Subcutaneous abdominal adipose tissue (tissue), 5 donors: ENCODE measurements at regions not wholly inside any gene's neighbourhood (a gene's known extent, or its start where the extent isn't known, plus 50 kb on each side); places are given as distances from the start of the nearest gene placed in this dataset.

ENCODE experiments used
- H3K27ac ChIP-seq: one replicate; pipeline ENCODE4 v1.7.0; 2013; ENCODE audit warnings: low read depth, mild to moderate bottlenecking, inconsistent platforms, low read length, moderate library complexity
- H3K27me3 ChIP-seq, 5 donors: one replicate each; pipeline ENCODE4 v1.7.0; 2013; ENCODE audit warnings: low read length in 5 of 5, inconsistent platforms in 1 of 5; ENCODE audit not compliant: control insufficient read depth in 5 of 5, insufficient read depth in 4 of 5
- H3K36me3 ChIP-seq, 5 donors: one replicate each; pipeline ENCODE4 v1.7.0; 2013; ENCODE audit warnings: low read length in 5 of 5; ENCODE audit not compliant: control insufficient read depth in 5 of 5, insufficient read depth in 5 of 5
- H3K4me1 ChIP-seq, 5 donors: one replicate each; pipeline ENCODE4 v1.7.0; 2013; ENCODE audit warnings: low read length in 5 of 5, mild to moderate bottlenecking in 3 of 5, moderate library complexity in 1 of 5; ENCODE audit not compliant: control insufficient read depth in 5 of 5, insufficient read depth in 5 of 5
- H3K4me3 ChIP-seq, 5 donors: one replicate each; pipeline ENCODE4 v1.7.0; 2013; ENCODE audit warnings: low read length in 5 of 5, low read depth in 1 of 5
- H3K9ac ChIP-seq, 5 donors: one replicate each; pipeline ENCODE4 v1.7.0; 2013; ENCODE audit warnings: low read length in 5 of 5, mild to moderate bottlenecking in 4 of 5, moderate library complexity in 3 of 5
- H3K9me3 ChIP-seq, 5 donors: one replicate each; pipeline ENCODE4 v1.7.0; 2013; ENCODE audit warnings: low read length in 5 of 5; ENCODE audit not compliant: control insufficient read depth in 5 of 5
- donor health status: healthy.
- donor health status: healthy.
- donor health status: healthy.
- donor health status: healthy.
- donor health status: healthy.

DNA sequence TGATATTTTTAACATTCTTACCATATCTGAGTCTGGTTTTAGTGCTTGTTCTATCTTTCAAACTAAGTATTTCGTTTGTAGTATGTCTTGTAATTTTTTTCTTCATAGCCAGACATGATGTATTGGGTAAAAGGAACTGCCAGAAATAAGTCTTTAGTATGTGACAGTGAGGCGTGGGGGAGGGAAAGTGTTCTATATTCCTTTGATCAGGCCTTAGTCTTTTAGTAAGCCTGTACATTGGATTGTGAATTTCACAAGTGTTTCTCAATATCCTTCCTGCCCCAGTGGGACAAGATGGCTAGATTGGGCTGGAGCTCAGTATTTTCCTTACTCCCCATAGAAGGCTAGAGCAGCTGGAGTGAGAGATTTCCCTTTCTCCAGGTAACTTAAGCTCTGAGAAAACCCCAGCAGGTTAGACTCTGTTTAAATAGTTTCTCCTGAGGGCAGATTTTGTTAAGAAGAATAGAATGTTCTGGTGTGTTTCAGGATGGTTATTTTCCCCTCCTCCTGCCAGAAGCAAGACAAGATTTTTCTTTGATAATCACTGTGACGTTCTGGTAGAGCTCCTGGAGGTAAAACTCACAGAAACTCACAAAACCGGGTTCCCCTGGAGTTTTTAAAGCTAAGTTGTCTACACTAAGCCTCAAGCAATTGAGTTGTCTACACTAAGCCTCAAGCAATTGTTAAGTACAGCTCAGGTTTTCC, 140.7 kb upstream of the ARPP21 start:
- H3K27ac ChIP-seq: no peak overlapping the region
- H3K9ac ChIP-seq: no peak overlapping the region
- no peak overlapping the region for H3K4me3 ChIP-seq
- H3K27me3 ChIP-seq: no peaks in the 10 kb centered on the region
- no peaks in the 10 kb centered on the region for H3K36me3 ChIP-seq
- H3K9me3 ChIP-seq: no peaks in the 10 kb centered on the region
- no peaks in the 10 kb centered on the region for H3K4me1 ChIP-seq

GRCh38 chr3:35500641-35501350, 138.5 kb upstream of the ARPP21 start:
- Histone ChIP-seq H3K4me3 (no peak overlapping the region), H3K27ac (no peak overlapping the region), H3K9me3 (no peaks in the 10 kb centered on the region), H3K4me1 (no peaks in the 10 kb centered on the region), H3K36me3 (no peaks in the 10 kb centered on the region), H3K9ac (no peak overlapping the region), H3K27me3 (no peaks in the 10 kb centered on the region)

GRCh38 chr3:35502699-35503098, 136.6 kb upstream of the ARPP21 start:
- no peak overlapping the region for H3K4me3 ChIP-seq
- H3K4me1 ChIP-seq: no peaks in the 10 kb centered on the region
- no peaks in the 10 kb centered on the region for H3K9me3 ChIP-seq
- no peaks in the 10 kb centered on the region for H3K36me3 ChIP-seq
- H3K27me3 ChIP-seq: no peaks in the 10 kb centered on the region
- no peak overlapping the region for H3K9ac ChIP-seq
- no peak overlapping the region for H3K27ac ChIP-seq

- Histone ChIP-seq H3K9me3 (no peaks in the 10 kb centered on the region), H3K9ac (no peak overlapping the region)
These were observed 134.1 kb upstream of the ARPP21 start for GRCh38 chr3:35505181-35505580.

GRCh38 chr3:35505772-35506171, 133.6 kb upstream of the ARPP21 start:
- H3K36me3 ChIP-seq: no peaks in the 10 kb centered on the region
- no peaks in the 10 kb centered on the region for H3K9me3 ChIP-seq
- H3K27ac ChIP-seq: no peak overlapping the region
- H3K4me3 ChIP-seq: no peak overlapping the region
- no peak overlapping the region for H3K9ac ChIP-seq
- no peaks in the 10 kb centered on the region for H3K4me1 ChIP-seq
- H3K27me3 ChIP-seq: no peaks in the 10 kb centered on the region

More at GRCh38 chr3:35505181-35505580, 134.1 kb upstream of the ARPP21 start:
- Histone ChIP-seq H3K4me1 (no peaks in the 10 kb centered on the region), H3K4me3 (no peak overlapping the region), H3K36me3 (no peaks in the 10 kb centered on the region), H3K27me3 (no peaks in the 10 kb centered on the region), H3K27ac (no peak overlapping the region)

DNA sequence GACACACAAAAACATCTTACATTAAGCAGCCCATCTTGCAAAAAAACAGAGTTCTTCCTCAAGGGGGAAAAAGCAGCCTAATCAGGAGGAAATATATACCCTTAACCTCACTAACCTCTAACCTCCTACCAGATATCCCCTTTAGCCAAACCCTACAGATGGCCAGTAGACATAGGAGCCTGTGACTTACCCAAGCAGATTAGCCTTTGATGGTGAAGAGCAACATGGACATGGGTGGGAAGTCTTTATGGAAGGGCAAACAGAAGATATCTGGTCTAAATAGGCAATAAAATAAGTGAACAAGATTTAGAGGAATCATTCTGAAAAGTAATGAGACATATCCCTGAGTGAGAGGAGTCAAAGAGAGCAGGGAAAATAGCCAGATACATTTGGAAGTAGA, 119.4 kb upstream of the ARPP21 start:
- no peaks in the 10 kb centered on the region for H3K36me3 ChIP-seq
- no peaks in the 10 kb centered on the region for H3K27me3 ChIP-seq
- no peak overlapping the region for H3K9ac ChIP-seq
- H3K9me3 ChIP-seq: no peaks in the 10 kb centered on the region
- no peak overlapping the region for H3K27ac ChIP-seq
- H3K4me1 ChIP-seq: peaks cover 0 to 4% (median 0%) of the 10 kb centered on the region in 5 donors
- H3K4me3 ChIP-seq: no peak overlapping the region

DNA sequence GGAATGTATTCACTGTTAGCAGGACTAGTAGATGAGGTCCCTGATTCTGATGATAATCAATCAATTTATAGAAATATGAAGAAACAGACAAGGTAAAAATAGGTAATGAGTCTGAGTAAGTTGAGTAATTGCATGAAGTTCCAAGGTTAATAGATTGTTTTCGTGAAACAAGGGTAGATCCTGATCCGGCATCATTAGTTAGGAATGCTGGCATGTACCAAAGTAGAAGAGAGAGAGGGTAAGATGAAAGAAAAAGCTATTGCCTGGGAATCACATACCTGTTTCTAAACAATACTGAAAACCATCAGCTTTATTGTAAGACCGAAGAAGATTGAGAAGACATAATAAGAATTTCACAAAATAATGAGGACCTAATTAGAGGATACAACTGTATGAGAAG, 118.1 kb upstream of the ARPP21 start:
- no peak overlapping the region for H3K9ac ChIP-seq
- peaks cover 0 to 4% (median 0%) of the 10 kb centered on the region in 5 donors for H3K4me1 ChIP-seq
- no peak overlapping the region for H3K4me3 ChIP-seq
- H3K36me3 ChIP-seq: no peaks in the 10 kb centered on the region
- no peaks in the 10 kb centered on the region for H3K27me3 ChIP-seq
- no peak overlapping the region for H3K27ac ChIP-seq
- no peaks in the 10 kb centered on the region for H3K9me3 ChIP-seq

DNA sequence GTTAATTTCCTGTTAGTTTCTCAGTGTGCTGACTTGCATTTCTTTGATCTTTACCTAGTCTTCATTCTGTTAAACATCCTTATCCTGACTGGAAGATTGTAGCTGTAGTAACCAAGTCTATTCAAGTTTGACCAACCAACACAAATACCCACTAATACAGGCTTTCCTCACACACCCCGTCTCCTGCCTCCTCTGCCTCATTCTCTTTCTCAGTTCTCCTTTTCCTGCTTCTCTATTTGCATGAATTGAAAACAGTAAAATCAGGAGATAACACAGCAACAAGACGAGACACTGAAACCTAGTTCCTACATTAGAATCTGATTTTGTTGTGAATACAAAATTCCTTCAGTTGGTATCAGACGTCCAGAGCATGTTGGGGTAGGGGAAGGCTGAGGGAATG, 116.9 kb upstream of the ARPP21 start:
- no peaks in the 10 kb centered on the region for H3K36me3 ChIP-seq
- H3K27ac ChIP-seq: no peak overlapping the region
- H3K9me3 ChIP-seq: no peaks in the 10 kb centered on the region
- no peak overlapping the region for H3K4me3 ChIP-seq
- H3K9ac ChIP-seq: no peak overlapping the region
- peaks cover 0 to 4% (median 0%) of the 10 kb centered on the region in 5 donors for H3K4me1 ChIP-seq
- no peaks in the 10 kb centered on the region for H3K27me3 ChIP-seq

- peaks cover 0 to 4% (median 0%) of the 10 kb centered on the region in 5 donors for H3K4me1 ChIP-seq
- H3K36me3 ChIP-seq: no peaks in the 10 kb centered on the region
- H3K9ac ChIP-seq: no peak overlapping the region
- no peaks in the 10 kb centered on the region for H3K27me3 ChIP-seq
- no peak overlapping the region for H3K27ac ChIP-seq
- no peaks in the 10 kb centered on the region for H3K9me3 ChIP-seq
- no peak overlapping the region for H3K4me3 ChIP-seq
These were observed 116.3 kb upstream of the ARPP21 start for GRCh38 chr3:35523074-35523473.

DNA sequence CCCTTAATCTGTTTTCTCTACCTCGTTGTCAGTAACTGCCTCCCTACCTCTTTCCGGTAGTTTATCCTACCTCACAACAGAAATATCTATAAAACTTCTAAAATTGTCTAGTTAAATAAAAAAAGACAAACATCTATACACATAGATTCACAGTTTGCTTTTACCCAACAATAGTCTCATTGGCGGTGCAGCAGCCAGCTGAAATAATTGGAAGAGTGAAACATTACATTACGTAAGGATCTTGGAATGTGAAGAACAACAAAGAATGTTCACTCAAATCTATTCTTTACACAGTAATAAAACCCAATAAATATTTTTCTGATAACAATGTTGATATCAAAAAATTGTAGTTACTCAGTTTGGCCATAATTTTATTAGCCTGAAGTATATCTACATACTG, 115.5 kb upstream of the ARPP21 start:
- H3K36me3 ChIP-seq: no peaks in the 10 kb centered on the region
- no peak overlapping the region for H3K27ac ChIP-seq
- H3K4me3 ChIP-seq: no peak overlapping the region
- H3K4me1 ChIP-seq: peaks cover 0 to 4% (median 0%) of the 10 kb centered on the region in 5 donors
- no peaks in the 10 kb centered on the region for H3K27me3 ChIP-seq
- no peak overlapping the region for H3K9ac ChIP-seq
- no peaks in the 10 kb centered on the region for H3K9me3 ChIP-seq
